Left ventricle myocardium inferior (tissue), 1 donor: ENCODE measurements at regions not wholly inside any gene's neighbourhood (a gene's known extent, or its start where the extent isn't known, plus 50 kb on each side); places are given as distances from the start of the nearest gene placed in this dataset.

Experiments
- DNase-seq: peaks from one replicate; pipeline ENCODE4 v3.0.0-alpha.2; 2020
- H3K27ac ChIP-seq: fragments of 200-600 bp; replicated peaks from 2 replicates; pipeline ENCODE4 v1.8.0; 2021
- H3K27me3 ChIP-seq: fragments of 200-600 bp; 2 replicates; pipeline ENCODE4 v1.8.0; 2021; ENCODE audit warnings: low read depth
- H3K36me3 ChIP-seq: fragments of 200-600 bp; 2 replicates; pipeline ENCODE4 v1.8.0; 2021
- H3K4me1 ChIP-seq: fragments of 200-600 bp; 2 replicates; pipeline ENCODE4 v1.8.0; 2021
- H3K4me3 ChIP-seq: fragments of 200-600 bp; 2 replicates; pipeline ENCODE4 v1.8.0; 2021; ENCODE audit warnings: mild to moderate bottlenecking, moderate library complexity
- H3K9me3 ChIP-seq: fragments of 200-600 bp; replicated peaks from 2 replicates; pipeline ENCODE4 v1.8.0; 2021
- intact Hi-C: fragments of 100-400 bp; cut with micrococcal nuclease; formaldehyde crosslinking; loops from one replicate; pipeline ENCODE4 v1.11.0; 2022
- TF ChIP-seq, protein P1 (sequence below): fragments of 200-600 bp; IDR thresholded peaks from 2 replicates; pipeline ENCODE4 v1.8.0; 2021; ENCODE audit warnings: antibody characterized with exemption, mild to moderate bottlenecking, borderline replicate concordance
- donor health status: DM: no; HTN: yes; CAD: no; lungs with severe emphysema.

DNA sequence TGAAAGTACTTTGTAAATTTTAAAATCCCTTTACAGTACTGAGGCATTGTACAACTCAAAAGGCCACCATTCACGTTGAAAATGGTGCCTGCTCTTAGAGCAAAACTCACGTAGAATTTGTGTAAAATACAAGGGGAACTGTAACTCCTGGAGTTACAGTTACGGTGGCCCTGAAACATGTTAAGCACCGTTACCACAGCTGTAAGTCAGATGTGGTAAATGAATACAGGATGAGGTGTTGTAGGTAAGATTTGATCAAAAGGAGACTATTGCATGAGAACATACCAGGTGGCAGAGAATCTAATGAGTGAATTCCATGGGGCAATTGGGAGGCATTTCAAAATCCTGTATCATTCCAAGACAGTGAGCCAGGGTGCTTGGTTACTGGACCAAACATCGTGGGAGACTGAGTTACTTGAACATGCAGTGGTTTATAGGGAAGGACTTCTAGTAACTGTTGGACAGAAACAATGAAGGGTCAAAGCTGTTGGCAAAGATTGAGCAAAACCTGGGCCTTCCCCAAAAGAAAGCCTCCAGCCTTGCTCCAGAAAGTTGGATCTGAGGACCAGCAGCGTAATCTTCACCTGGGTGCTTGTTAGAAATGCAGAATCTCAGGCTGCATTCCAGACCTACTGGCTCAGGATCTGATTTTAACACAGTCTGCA is 535.8 kb upstream of the POU3F3 start:
- no peaks in the 10 kb centered on the region for H3K4me1 ChIP-seq
- H3K27ac ChIP-seq, result no peak overlapping the region
- H3K4me3 ChIP-seq, result no peak overlapping the region
- H3K27me3 ChIP-seq, result peaks cover 21% of the 10 kb centered on the region
- no peaks in the 10 kb centered on the region for H3K36me3 ChIP-seq
- DNase-seq, result no peak
- intact Hi-C loops, result no loop called here
- TF ChIP-seq, protein P1, sequence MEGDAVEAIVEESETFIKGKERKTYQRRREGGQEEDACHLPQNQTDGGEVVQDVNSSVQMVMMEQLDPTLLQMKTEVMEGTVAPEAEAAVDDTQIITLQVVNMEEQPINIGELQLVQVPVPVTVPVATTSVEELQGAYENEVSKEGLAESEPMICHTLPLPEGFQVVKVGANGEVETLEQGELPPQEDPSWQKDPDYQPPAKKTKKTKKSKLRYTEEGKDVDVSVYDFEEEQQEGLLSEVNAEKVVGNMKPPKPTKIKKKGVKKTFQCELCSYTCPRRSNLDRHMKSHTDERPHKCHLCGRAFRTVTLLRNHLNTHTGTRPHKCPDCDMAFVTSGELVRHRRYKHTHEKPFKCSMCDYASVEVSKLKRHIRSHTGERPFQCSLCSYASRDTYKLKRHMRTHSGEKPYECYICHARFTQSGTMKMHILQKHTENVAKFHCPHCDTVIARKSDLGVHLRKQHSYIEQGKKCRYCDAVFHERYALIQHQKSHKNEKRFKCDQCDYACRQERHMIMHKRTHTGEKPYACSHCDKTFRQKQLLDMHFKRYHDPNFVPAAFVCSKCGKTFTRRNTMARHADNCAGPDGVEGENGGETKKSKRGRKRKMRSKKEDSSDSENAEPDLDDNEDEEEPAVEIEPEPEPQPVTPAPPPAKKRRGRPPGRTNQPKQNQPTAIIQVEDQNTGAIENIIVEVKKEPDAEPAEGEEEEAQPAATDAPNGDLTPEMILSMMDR, result no peak
- H3K9me3 ChIP-seq, result no peaks in the 10 kb centered on the region

DNA sequence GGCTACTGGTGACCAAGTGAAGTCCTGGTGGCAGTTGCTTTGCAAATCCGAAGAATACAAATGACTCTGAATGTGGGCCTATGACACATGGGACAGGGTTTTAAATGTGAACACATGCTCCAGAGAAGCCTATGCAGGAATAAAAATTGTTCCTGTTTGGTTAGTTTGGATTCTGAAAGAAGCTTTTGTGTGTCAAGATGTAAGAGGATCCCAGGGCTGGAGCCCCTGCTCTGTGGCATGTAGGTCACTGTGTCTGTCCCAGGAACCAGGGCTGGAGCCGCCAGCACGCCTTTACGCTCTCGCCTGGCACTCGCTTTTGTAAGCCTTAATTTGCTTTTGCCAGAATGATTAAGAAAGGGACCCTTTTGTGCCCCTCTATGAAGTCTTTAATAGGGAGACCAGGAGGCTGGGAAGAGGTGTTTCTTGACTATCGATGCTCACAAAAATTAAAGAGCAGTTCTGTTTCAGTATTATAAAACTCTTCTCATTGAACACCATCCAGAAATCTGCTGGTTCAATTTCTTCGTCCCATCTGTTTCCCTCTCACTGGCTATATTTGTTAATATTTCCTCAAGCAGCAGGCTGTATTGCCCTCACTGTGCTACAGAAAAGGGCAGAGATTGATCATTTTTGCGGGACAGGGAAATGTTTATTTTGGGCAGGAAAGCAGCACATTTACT is 532.7 kb upstream of the POU3F3 start:
- DNase-seq, result no peak
- Histone ChIP-seq H3K27me3 (peaks cover 45% of the 10 kb centered on the region), H3K9me3 (no peaks in the 10 kb centered on the region), H3K36me3 (no peaks in the 10 kb centered on the region), H3K4me1 (no peaks in the 10 kb centered on the region), H3K27ac (no peak overlapping the region), H3K4me3 (no peak overlapping the region)
- TF ChIP-seq, protein P1, result no peak
- intact Hi-C loops, result no loop called here

GRCh38 chr2:104321796-104322349 is 532.0 kb upstream of the POU3F3 start:
- no peaks in the 10 kb centered on the region for H3K4me1 ChIP-seq
- H3K36me3 ChIP-seq, result no peaks in the 10 kb centered on the region
- no peak for DNase-seq
- intact Hi-C loops, result no loop called here
- H3K27ac ChIP-seq, result no peak overlapping the region
- TF ChIP-seq, protein P1, result no peak
- no peak overlapping the region for H3K4me3 ChIP-seq
- H3K27me3 ChIP-seq, result peaks cover 47% of the 10 kb centered on the region
- no peaks in the 10 kb centered on the region for H3K9me3 ChIP-seq

GRCh38 chr2:104332731-104333130 is 521.2 kb upstream of the POU3F3 start:
- no peak for DNase-seq
- Histone ChIP-seq H3K27ac (no peak overlapping the region), H3K9me3 (peaks cover 7% of the 10 kb centered on the region), H3K36me3 (no peaks in the 10 kb centered on the region), H3K27me3 (no peaks in the 10 kb centered on the region), H3K4me3 (no peak overlapping the region), H3K4me1 (no peaks in the 10 kb centered on the region)
- intact Hi-C loops, result no loop called here
- TF ChIP-seq, protein P1, result no peak

- no peak overlapping the region for H3K27ac ChIP-seq
- intact Hi-C loops, result no loop called here
- no peak overlapping the region for H3K4me3 ChIP-seq
- H3K27me3 ChIP-seq, result no peaks in the 10 kb centered on the region
- TF ChIP-seq, protein P1, result no peak
- no peak for DNase-seq
- H3K36me3 ChIP-seq, result no peaks in the 10 kb centered on the region
- H3K4me1 ChIP-seq, result no peaks in the 10 kb centered on the region
- H3K9me3 ChIP-seq, result peaks cover 7% of the 10 kb centered on the region
These were observed 516.0 kb upstream of the POU3F3 start for GRCh38 chr2:104337869-104338268.
